SK-N-MC (cell line): ENCODE measurements at regions not wholly inside any gene's neighbourhood (a gene's known extent, or its start where the extent isn't known, plus 50 kb on each side); places are given as distances from the start of the nearest gene placed in this dataset.

ENCODE experiments used
- EZH2 ChIP-seq: fragments of 200-600 bp; sonication (generic); IDR thresholded peaks from one replicate; pipeline ENCODE4 v1.6.1; 2017; ENCODE audit warnings: antibody characterized with exemption
- FOXP2 ChIP-seq: optimal IDR thresholded peaks from 2 replicates; pipeline ENCODE3; 2011; ENCODE audit warnings: mild to moderate bottlenecking, moderate library complexity; ENCODE audit not compliant: insufficient read depth; ENCODE audit errors: extremely low read length, control extremely low read depth
- POLR2AphosphoS5 ChIP-seq: IDR thresholded peaks from 2 replicates; pipeline ENCODE4 v1.6.1; 2012; ENCODE audit warnings: mild to moderate bottlenecking, low read depth, low read length, borderline replicate concordance

GRCh38 chr11:70933981-70934583 lies 318.3 kb downstream of the SHANK2 start:
- TF ChIP-seq POLR2AphosphoS5, result no peak
- TF ChIP-seq EZH2, result no peak
- TF ChIP-seq FOXP2, result no peak
